Pancreas (tissue), 10 donors: ENCODE measurements at regions not wholly inside any gene's neighbourhood (a gene's known extent, or its start where the extent isn't known, plus 50 kb on each side); places are given as distances from the start of the nearest gene placed in this dataset.

Experiments
- ATAC-seq, 4 donors: fragments of 200-7000 bp; cut with Tn5 transposase; one replicate each; pipeline versions ENCODE4 v1.8.0 to v1.9.1; 2020; ENCODE audit warnings: mild to moderate bottlenecking in 4 of 4, moderate library complexity in 4 of 4
- DNase-seq, 6 donors: peaks; one replicate each; pipeline ENCODE4 v3.0.0-alpha.2; 2020
- FAIRE-seq: peaks from 2 replicates; lab custom pipeline; 2012; peaks lifted over from hg19 to GRCh38; lab: Jason Lieb, UNC
- H3K27ac ChIP-seq, 4 donors: fragments of 200-600 bp; sonication (generic); 1 replicate in 3 of 4; 2 replicates in 1 of 4; pipeline versions ENCODE4 v1.5.0 to v1.8.0; 2020
- H3K27me3 ChIP-seq, 4 donors: fragments of 200-600 bp; one replicate each; pipeline ENCODE4 v1.8.0; 2021
- H3K36me3 ChIP-seq, 3 donors: fragments of 200-600 bp; sonication (generic) in 1 of 3; one replicate each; pipeline versions ENCODE4 v1.5.0 to v1.8.0; 2020 to 2021
- H3K4me1 ChIP-seq, 3 donors: fragments of 200-600 bp; one replicate each; pipeline ENCODE4 v1.8.0; 2021
- H3K4me3 ChIP-seq, 4 donors: fragments of 200-600 bp; sonication (generic) in 2 of 4; one replicate each; pipeline versions ENCODE4 v1.5.0 to v1.8.0; 2020 to 2021
- H3K9me3 ChIP-seq, 4 donors: fragments of 200-600 bp; one replicate each; pipeline ENCODE4 v1.8.0; 2021
- CTCF ChIP-seq, 4 donors: fragments of 200-600 bp; sonication (generic) in 3 of 4; IDR thresholded peaks; one replicate each; pipeline versions ENCODE4 v1.5.0 to v1.8.0; 2021; ENCODE audit warnings: antibody characterized with exemption in 4 of 4
- WGBS, 2 donors: extraction: QIAGEN DNeasy Blood & Tissue Kit; methylation state at CpG; one replicate each; pipeline ENCODE4 v1.1.7; 2013; 5-methylcytosine and 5-hydroxymethylcytosine counted together
- intact Hi-C, 3 donors: fragments of 100-400 bp; cut with DNase I; formaldehyde crosslinking; loops; one replicate each; pipeline versions ENCODE4 v1.11.1 to v1.14.2; 2022
- donor health status: healthy with polysubstance abuse.
- donor health status: DM: no; HTN: no; CAD: no; lungs with moderate emphysema.
- donor health status: DM: no; HTN: no; CAD: no.
- donor health status: control.
- donor health status: control.
- donor health status: Bipolar disorder and iron deficiency.
- donor health status: DM: yes; HTN: yes; CAD: no.
- donor health status: DM: no; HTN: no; CAD: no.
- donor health status: DM: no; HTN: no; CAD: no.
- donor health status: DM: yes; HTN: yes; CAD: no.

- no peak for TF ChIP-seq CTCF (IDR thresholded peaks at IDR 0.05)
- no peak for FAIRE-seq
- Histone ChIP-seq H3K9me3 (no peaks in the 10 kb centered on the region), H3K36me3 (no peaks in the 10 kb centered on the region), H3K4me3 (no peak overlapping the region), H3K27ac (no peak overlapping the region), H3K4me1 (no peaks in the 10 kb centered on the region), H3K27me3 (no peaks in the 10 kb centered on the region)
- ATAC-seq, result no peak
- DNase-seq, result no peak
- 41 to 47% methylated on average over 2 of the region's 2 CpGs for WGBS, 2 donors
- intact Hi-C loops, result no loop called here
Measured at GRCh38 chr6:140048202-140048790, 673.8 kb upstream of the CITED2 start.

GRCh38 chr6:140047321-140047720, 672.9 kb upstream of the CITED2 start:
- no peaks in the 10 kb centered on the region for H3K4me1 ChIP-seq
- no peak overlapping the region for H3K27ac ChIP-seq
- 73 to 96% methylated on average over 1 of the region's 1 CpG for WGBS, 2 donors
- no peaks in the 10 kb centered on the region for H3K9me3 ChIP-seq
- no peak overlapping the region for H3K4me3 ChIP-seq
- H3K36me3 ChIP-seq, result no peaks in the 10 kb centered on the region
- no peak for TF ChIP-seq CTCF (IDR thresholded peaks at IDR 0.05)
- intact Hi-C loops, result no loop called here
- H3K27me3 ChIP-seq, result no peaks in the 10 kb centered on the region
- DNase-seq, result no peak
- FAIRE-seq, result no peak
- ATAC-seq, result no peak

GRCh38 chr6:140046016-140046632, 671.7 kb upstream of the CITED2 start:
- no peaks in the 10 kb centered on the region for H3K27me3 ChIP-seq
- 86 to 91% methylated on average over 3 of the region's 3 CpGs for WGBS, 2 donors
- DNase-seq, result no peak
- ATAC-seq, result no peak
- no peaks in the 10 kb centered on the region for H3K9me3 ChIP-seq
- H3K4me1 ChIP-seq, result no peaks in the 10 kb centered on the region
- no peak for TF ChIP-seq CTCF (IDR thresholded peaks at IDR 0.05)
- no peak for FAIRE-seq
- H3K27ac ChIP-seq, result no peak overlapping the region
- no peaks in the 10 kb centered on the region for H3K36me3 ChIP-seq
- H3K4me3 ChIP-seq, result no peak overlapping the region
- intact Hi-C loops, result no loop called here

GRCh38 chr6:140045116-140045515, 670.7 kb upstream of the CITED2 start:
- Histone ChIP-seq H3K9me3 (no peaks in the 10 kb centered on the region), H3K36me3 (no peaks in the 10 kb centered on the region), H3K27me3 (no peaks in the 10 kb centered on the region), H3K27ac (no peak overlapping the region), H3K4me1 (no peaks in the 10 kb centered on the region), H3K4me3 (no peak overlapping the region)
- 81 to 84% methylated on average over 1 of the region's 1 CpG for WGBS, 2 donors
- ATAC-seq (no peak), DNase-seq (no peak), FAIRE-seq (no peak)
- TF ChIP-seq CTCF (IDR thresholded peaks at IDR 0.05), result no peak
- intact Hi-C loops, result no loop called here

GRCh38 chr6:140044626-140045025, 670.2 kb upstream of the CITED2 start:
- 62 to 81% methylated on average over 1 of the region's 1 CpG for WGBS, 2 donors
- Histone ChIP-seq H3K36me3 (no peaks in the 10 kb centered on the region), H3K9me3 (no peaks in the 10 kb centered on the region), H3K27ac (no peak overlapping the region), H3K4me3 (no peak overlapping the region), H3K27me3 (no peaks in the 10 kb centered on the region), H3K4me1 (no peaks in the 10 kb centered on the region)
- no peak for ATAC-seq
- intact Hi-C loops, result no loop called here
- no peak for TF ChIP-seq CTCF (IDR thresholded peaks at IDR 0.05)
- no peak for DNase-seq
- no peak for FAIRE-seq
